K562 (cell line): ENCODE measurements at regions not wholly inside any gene's neighbourhood (a gene's known extent, or its start where the extent isn't known, plus 50 kb on each side); places are given as distances from the start of the nearest gene placed in this dataset.

Experiments
- ATAC-seq: fragments of 200-7000 bp; cut with Tn5 transposase; 3 replicates; pipeline ENCODE4 v1.9.1; 2020; ENCODE audit warnings: moderate library complexity
- BruUV-seq: library from RNA; stranded (reverse); fragments of 400-500 nt; replicated peaks from 2 replicates; lab custom pipeline; 2021; lab: Mats Ljungman, UMichigan
- CTCF ChIA-PET: fragments of 300-600 bp; formaldehyde crosslinking; extraction: SDS; loops from one replicate; lab custom pipeline; 2021; ENCODE audit warnings: low intra/inter-chr PET ratio; lab: Yijun Ruan, JAX
- POLR2A ChIA-PET: fragments of 300-600, 350-650 bp; sonication (Branson Sonifier 250); formaldehyde crosslinking; extraction: SDS; loops from one replicate; lab custom pipeline; 2021; ENCODE audit warnings: antibody characterized with exemption, inconsistent platforms; lab: Yijun Ruan, JAX
- DNase-seq, 4 experiments: peaks; one replicate each; pipeline versions ENCODE4 v3.0.0 to v3.0.0-alpha.2; 2011 to 2018; ENCODE audit warnings: low spot score in 3 of 4, mixed read lengths in 3 of 4; ENCODE audit errors: extremely low read depth in 1 of 4
- FAIRE-seq: peaks from 2 replicates; lab custom pipeline; 2011; peaks lifted over from hg19 to GRCh38; lab: Jason Lieb, UNC
- H2AFZ ChIP-seq: 2 replicates; pipeline ENCODE4 v1.6.0; 2011; ENCODE audit warnings: low read depth, low read length, control low read depth, inconsistent platforms
- H3K27ac ChIP-seq: fragments of 200-600 bp; 3 replicates; pipeline ENCODE4 v1.8.0; 2011; ENCODE audit warnings: low read depth, mild to moderate bottlenecking, control low read depth, inconsistent platforms, low read length, moderate library complexity, mixed read lengths; ENCODE audit errors: extremely low read depth
- H3K27me3 ChIP-seq, 2 experiments: fragments of 300-600 bp in 1 of 2; 2 replicates in 1 of 2; 3 replicates in 1 of 2; pipeline versions ENCODE4 v1.6.0 to v1.8.0; 2011; ENCODE audit warnings: inconsistent platforms in 2 of 2, low read length in 2 of 2, mild to moderate bottlenecking in 1 of 2, mixed read lengths in 1 of 2, moderate library complexity in 1 of 2; ENCODE audit not compliant: control insufficient read depth in 2 of 2, insufficient read depth in 2 of 2
- H3K36me3 ChIP-seq: fragments of 300-600 bp; 3 replicates; pipeline ENCODE4 v1.8.0; 2011; ENCODE audit warnings: mild to moderate bottlenecking, low read length, inconsistent platforms; ENCODE audit not compliant: control insufficient read depth, insufficient read depth
- H3K4me1 ChIP-seq, 2 experiments: fragments of 200-600 bp in 1 of 2; replicated peaks in 1 of 2; 2 replicates in 1 of 2; 3 replicates in 1 of 2; pipeline versions ENCODE4 v1.5.1 to v1.8.0; 2011; ENCODE audit warnings: inconsistent platforms in 2 of 2, low read length in 2 of 2, mild to moderate bottlenecking in 1 of 2, mixed read lengths in 1 of 2, moderate library complexity in 1 of 2; ENCODE audit not compliant: control insufficient read depth in 2 of 2, insufficient read depth in 2 of 2
- H3K4me2 ChIP-seq: 2 replicates; pipeline ENCODE4 v1.6.1; 2011; ENCODE audit warnings: low read length, control low read depth, inconsistent platforms, mixed read lengths; ENCODE audit not compliant: insufficient read depth
- H3K4me3 ChIP-seq: fragments of 200-600 bp; sonication (generic), shearing (Covaris generic); 2 replicates; pipeline ENCODE4 v1.5.1; 2016; ENCODE audit warnings: control low read depth, inconsistent platforms
- H3K79me2 ChIP-seq: fragments of 200-600 bp; 3 replicates; pipeline ENCODE4 v1.8.0; 2011; ENCODE audit warnings: low read length, inconsistent platforms; ENCODE audit not compliant: control insufficient read depth, insufficient read depth
- H3K9ac ChIP-seq, 2 experiments: 2 replicates each; pipeline versions ENCODE4 v1.6.0 to v1.6.1; 2011; ENCODE audit warnings: low read depth in 2 of 2, low read length in 2 of 2, control low read depth in 1 of 2, inconsistent platforms in 1 of 2, mild to moderate bottlenecking in 1 of 2, mixed read lengths in 1 of 2; ENCODE audit not compliant: insufficient read depth in 1 of 2
- H3K9me1 ChIP-seq: one replicate; pipeline ENCODE4 v1.6.0; 2011; ENCODE audit warnings: inconsistent platforms, mild to moderate bottlenecking, low read length, moderate library complexity; ENCODE audit not compliant: control insufficient read depth, insufficient read depth
- H3K9me3 ChIP-seq: replicated peaks from 2 replicates; pipeline ENCODE4 v1.5.1; 2011; ENCODE audit warnings: low read depth, low read length, inconsistent platforms; ENCODE audit not compliant: control insufficient read depth, insufficient read depth
- H4K20me1 ChIP-seq: replicated peaks from 2 replicates; pipeline ENCODE4 v1.6.1; 2011; ENCODE audit warnings: low read length, inconsistent platforms, mixed read lengths; ENCODE audit not compliant: control insufficient read depth, insufficient read depth
- DDX20 ChIP-seq: fragments of 450-650 bp; IDR thresholded peaks from 2 replicates; pipeline ENCODE4 v1.6.1; 2016; ENCODE audit warnings: missing genetic modification characterization, low read depth, mild to moderate bottlenecking, missing compliant biosample characterization, moderate library complexity
- EZH2 ChIP-seq: IDR thresholded peaks from 2 replicates; pipeline ENCODE4 v1.6.1; 2012; ENCODE audit warnings: low read depth, mild to moderate bottlenecking, inconsistent platforms, low read length, borderline replicate concordance
- L3MBTL2 ChIP-seq: fragments of 450-650 bp; IDR thresholded peaks from 2 replicates; pipeline ENCODE4 v1.6.1; 2016; ENCODE audit warnings: mild to moderate bottlenecking, moderate library complexity
- LCOR ChIP-seq: sonication (generic); formaldehyde crosslinking; IDR thresholded peaks from 2 replicates; pipeline ENCODE4 v1.8.0; 2022; ENCODE audit warnings: mild to moderate bottlenecking, missing genetic modification reagents
- MEF2A ChIP-seq: IDR thresholded peaks from 2 replicates; pipeline ENCODE4 v1.6.1; 2011; ENCODE audit warnings: low read depth, mild to moderate bottlenecking, low read length, moderate library complexity; ENCODE audit not compliant: control insufficient read depth
- POLR2G ChIP-seq: fragments of 200-400 bp; formaldehyde crosslinking; IDR thresholded peaks from 2 replicates; pipeline ENCODE4 v1.6.1; 2017; ENCODE audit warnings: low read depth, mild to moderate bottlenecking, antibody characterized with exemption, low read length, moderate library complexity
- SRSF1 ChIP-seq: fragments of 200-400 bp; formaldehyde crosslinking; IDR thresholded peaks from 2 replicates; pipeline ENCODE4 v1.6.1; 2017; ENCODE audit warnings: mild to moderate bottlenecking, low read depth, low read length, moderate library complexity
- ZEB2 ChIP-seq: fragments of 450-650 bp; IDR thresholded peaks from 2 replicates; pipeline ENCODE4 v1.6.1; 2016
- ZNF12 ChIP-seq: sonication (generic); formaldehyde crosslinking; IDR thresholded peaks from 2 replicates; pipeline ENCODE4 v1.4.0; 2020; ENCODE audit warnings: mild to moderate bottlenecking, missing genetic modification reagents
- ZNF431 ChIP-seq: sonication (generic); formaldehyde crosslinking; IDR thresholded peaks from 2 replicates; pipeline ENCODE4 v1.8.0; 2022; ENCODE audit warnings: mild to moderate bottlenecking, missing genetic modification reagents
- in situ Hi-C: fragments of 300-500 bp; cut with MboI; formaldehyde crosslinking; loops from 4 replicates; pipeline ENCODE4 v1.15.0; 2018; ENCODE audit warnings: inconsistent platforms, mixed read lengths
- intact Hi-C: fragments of 100-400 bp; cut with micrococcal nuclease; formaldehyde crosslinking; loops from 2 replicates; pipeline ENCODE4 v1.14.2; 2022
- TF ChIP-seq, protein P1 (sequence below): sonication (generic); formaldehyde crosslinking; IDR thresholded peaks from 2 replicates; pipeline ENCODE4 v1.8.0; 2022; ENCODE audit warnings: mild to moderate bottlenecking, missing genetic modification reagents
- TF ChIP-seq, protein P2 (sequence below): fragments of 450-650 bp; formaldehyde crosslinking; conservative IDR thresholded peaks from 2 replicates; pipeline ENCODE4 v1.4.0; 2022; ENCODE audit warnings: mild to moderate bottlenecking, missing genetic modification characterization
- TF ChIP-seq, protein P3 (sequence below): fragments of 450-650 bp; formaldehyde crosslinking; IDR thresholded peaks from 2 replicates; pipeline ENCODE4 v1.4.0; 2020; ENCODE audit warnings: mild to moderate bottlenecking, mixed read lengths
- TF ChIP-seq, protein P4 (sequence below): fragments of 450-650 bp; IDR thresholded peaks from 2 replicates; pipeline ENCODE4 v1.6.1; 2017; ENCODE audit warnings: mild to moderate bottlenecking, moderate library complexity
- TF ChIP-seq, protein P5 (sequence below): fragments of 200-400 bp; formaldehyde crosslinking; IDR thresholded peaks from 2 replicates; pipeline ENCODE4 v1.6.1; 2017; ENCODE audit warnings: mild to moderate bottlenecking, low read depth, low read length, moderate library complexity

DNA sequence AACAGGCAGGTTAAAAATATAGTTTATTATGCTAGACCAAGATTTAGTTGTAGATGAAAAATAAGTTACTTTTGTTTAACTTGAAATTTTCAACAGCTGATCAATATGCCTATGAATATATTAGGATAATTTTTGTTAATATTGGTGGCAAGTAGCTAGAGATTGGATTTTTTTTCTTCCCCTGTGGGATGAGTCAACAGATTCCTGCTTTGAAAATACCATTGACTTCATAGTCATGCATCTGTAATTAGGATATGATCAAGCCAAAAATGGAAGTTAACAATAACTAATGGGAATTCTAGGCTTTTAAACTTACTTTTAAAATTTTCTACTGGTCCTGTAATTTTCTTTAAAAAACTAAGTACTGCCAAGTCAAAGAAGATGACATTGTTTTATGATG is 211.7 kb downstream of the ZIC1 start:
- no peak overlapping the region for H3K4me3 ChIP-seq
- H4K20me1 ChIP-seq = no peaks in the 10 kb centered on the region
- DNase-seq (no peak), ATAC-seq (no peak), FAIRE-seq (no peak)
- H3K79me2 ChIP-seq = no peaks in the 10 kb centered on the region
- no peaks in the 10 kb centered on the region for H3K36me3 ChIP-seq
- in situ Hi-C loops (no loop called here), intact Hi-C loops (no loop called here)
- no peaks in the 10 kb centered on the region for H3K9me1 ChIP-seq
- H3K9ac ChIP-seq = no peak overlapping the region
- no peaks in the 10 kb centered on the region; the same call in 1 of the 2 replicates for H3K9me3 ChIP-seq
- H3K27ac ChIP-seq = no peak overlapping the region
- H3K4me2 ChIP-seq = no peak overlapping the region
- H3K27me3 ChIP-seq = no peaks in the 10 kb centered on the region
- POLR2A ChIA-PET = no interaction called here
- H3K4me1 ChIP-seq = no peaks in the 10 kb centered on the region
- no TSS peak for BruUV-seq
- CTCF ChIA-PET = no interaction called here
- no peak overlapping the region for H2AFZ ChIP-seq
- TF ChIP-seq L3MBTL2 = no peak
- TF ChIP-seq DDX20 (tag) = no peak
- TF ChIP-seq POLR2G = no peak
- TF ChIP-seq, protein P1, sequence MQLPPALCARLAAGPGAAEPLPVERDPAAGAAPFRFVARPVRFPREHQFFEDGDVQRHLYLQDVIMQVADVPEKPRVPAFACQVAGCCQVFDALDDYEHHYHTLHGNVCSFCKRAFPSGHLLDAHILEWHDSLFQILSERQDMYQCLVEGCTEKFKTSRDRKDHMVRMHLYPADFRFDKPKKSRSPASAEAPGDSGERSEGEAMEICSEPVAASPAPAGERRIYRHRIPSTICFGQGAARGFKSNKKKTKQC = no peak
- TF ChIP-seq LCOR (CRISPR knock-in tag) = no peak
- no peak for TF ChIP-seq ZNF12 (CRISPR knock-in tag)
- TF ChIP-seq EZH2 = no peak
- TF ChIP-seq ZEB2 = no peak
- TF ChIP-seq, protein P2, sequence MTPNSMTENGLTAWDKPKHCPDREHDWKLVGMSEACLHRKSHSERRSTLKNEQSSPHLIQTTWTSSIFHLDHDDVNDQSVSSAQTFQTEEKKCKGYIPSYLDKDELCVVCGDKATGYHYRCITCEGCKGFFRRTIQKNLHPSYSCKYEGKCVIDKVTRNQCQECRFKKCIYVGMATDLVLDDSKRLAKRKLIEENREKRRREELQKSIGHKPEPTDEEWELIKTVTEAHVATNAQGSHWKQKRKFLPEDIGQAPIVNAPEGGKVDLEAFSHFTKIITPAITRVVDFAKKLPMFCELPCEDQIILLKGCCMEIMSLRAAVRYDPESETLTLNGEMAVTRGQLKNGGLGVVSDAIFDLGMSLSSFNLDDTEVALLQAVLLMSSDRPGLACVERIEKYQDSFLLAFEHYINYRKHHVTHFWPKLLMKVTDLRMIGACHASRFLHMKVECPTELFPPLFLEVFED (CRISPR knock-in tag) = no peak
- TF ChIP-seq MEF2A = no peak
- TF ChIP-seq ZNF431 (CRISPR knock-in tag) = no peak
- TF ChIP-seq, protein P3, sequence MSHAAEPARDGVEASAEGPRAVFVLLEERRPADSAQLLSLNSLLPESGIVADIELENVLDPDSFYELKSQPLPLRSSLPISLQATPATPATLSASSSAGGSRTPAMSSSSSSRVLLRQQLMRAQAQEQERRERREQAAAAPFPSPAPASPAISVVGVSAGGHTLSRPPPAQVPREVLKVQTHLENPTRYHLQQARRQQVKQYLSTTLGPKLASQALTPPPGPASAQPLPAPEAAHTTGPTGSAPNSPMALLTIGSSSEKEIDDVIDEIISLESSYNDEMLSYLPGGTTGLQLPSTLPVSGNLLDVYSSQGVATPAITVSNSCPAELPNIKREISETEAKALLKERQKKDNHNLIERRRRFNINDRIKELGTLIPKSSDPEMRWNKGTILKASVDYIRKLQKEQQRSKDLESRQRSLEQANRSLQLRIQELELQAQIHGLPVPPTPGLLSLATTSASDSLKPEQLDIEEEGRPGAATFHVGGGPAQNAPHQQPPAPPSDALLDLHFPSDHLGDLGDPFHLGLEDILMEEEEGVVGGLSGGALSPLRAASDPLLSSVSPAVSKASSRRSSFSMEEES (CRISPR knock-in tag) = no peak
- TF ChIP-seq SRSF1 = no peak
- TF ChIP-seq, protein P4, sequence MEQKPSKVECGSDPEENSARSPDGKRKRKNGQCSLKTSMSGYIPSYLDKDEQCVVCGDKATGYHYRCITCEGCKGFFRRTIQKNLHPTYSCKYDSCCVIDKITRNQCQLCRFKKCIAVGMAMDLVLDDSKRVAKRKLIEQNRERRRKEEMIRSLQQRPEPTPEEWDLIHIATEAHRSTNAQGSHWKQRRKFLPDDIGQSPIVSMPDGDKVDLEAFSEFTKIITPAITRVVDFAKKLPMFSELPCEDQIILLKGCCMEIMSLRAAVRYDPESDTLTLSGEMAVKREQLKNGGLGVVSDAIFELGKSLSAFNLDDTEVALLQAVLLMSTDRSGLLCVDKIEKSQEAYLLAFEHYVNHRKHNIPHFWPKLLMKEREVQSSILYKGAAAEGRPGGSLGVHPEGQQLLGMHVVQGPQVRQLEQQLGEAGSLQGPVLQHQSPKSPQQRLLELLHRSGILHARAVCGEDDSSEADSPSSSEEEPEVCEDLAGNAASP = no peak
- TF ChIP-seq, protein P5, sequence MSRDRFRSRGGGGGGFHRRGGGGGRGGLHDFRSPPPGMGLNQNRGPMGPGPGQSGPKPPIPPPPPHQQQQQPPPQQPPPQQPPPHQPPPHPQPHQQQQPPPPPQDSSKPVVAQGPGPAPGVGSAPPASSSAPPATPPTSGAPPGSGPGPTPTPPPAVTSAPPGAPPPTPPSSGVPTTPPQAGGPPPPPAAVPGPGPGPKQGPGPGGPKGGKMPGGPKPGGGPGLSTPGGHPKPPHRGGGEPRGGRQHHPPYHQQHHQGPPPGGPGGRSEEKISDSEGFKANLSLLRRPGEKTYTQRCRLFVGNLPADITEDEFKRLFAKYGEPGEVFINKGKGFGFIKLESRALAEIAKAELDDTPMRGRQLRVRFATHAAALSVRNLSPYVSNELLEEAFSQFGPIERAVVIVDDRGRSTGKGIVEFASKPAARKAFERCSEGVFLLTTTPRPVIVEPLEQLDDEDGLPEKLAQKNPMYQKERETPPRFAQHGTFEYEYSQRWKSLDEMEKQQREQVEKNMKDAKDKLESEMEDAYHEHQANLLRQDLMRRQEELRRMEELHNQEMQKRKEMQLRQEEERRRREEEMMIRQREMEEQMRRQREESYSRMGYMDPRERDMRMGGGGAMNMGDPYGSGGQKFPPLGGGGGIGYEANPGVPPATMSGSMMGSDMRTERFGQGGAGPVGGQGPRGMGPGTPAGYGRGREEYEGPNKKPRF = no peak
